SK-N-SH (cell line): ENCODE measurements at regions not wholly inside any gene's neighbourhood (a gene's known extent, or its start where the extent isn't known, plus 50 kb on each side); places are given as distances from the start of the nearest gene placed in this dataset.
"Not testable (repeated sequence)": the region's sequence is repeated elsewhere in the genome, so short reads cannot be mapped to it uniquely, and the experiment has no call there.

Experiments used
- CTCF ChIA-PET: fragments of 300-600, 350-600 bp; formaldehyde crosslinking; extraction: SDS; loops from one replicate; lab custom pipeline; 2021; lab: Yijun Ruan, JAX
- POLR2A ChIA-PET: fragments of 350-600 bp; sonication (Branson Sonifier 250); formaldehyde crosslinking; extraction: SDS; loops from one replicate; lab custom pipeline; 2020; ENCODE audit warnings: antibody characterized with exemption, inconsistent platforms; lab: Yijun Ruan, JAX
- DNase-seq: peaks from one replicate; pipeline ENCODE4 v3.0.0; 2012
- H2AFZ ChIP-seq: fragments of 200-600 bp; sonication (generic); 2 replicates; pipeline ENCODE4 v1.8.1; 2016; ENCODE audit warnings: antibody characterized with exemption, mild to moderate bottlenecking, low read depth
- H3F3A ChIP-seq: fragments of 200-600 bp; sonication (generic); replicated peaks from 2 replicates; pipeline ENCODE3; 2016; ENCODE audit warnings: antibody characterized with exemption, mild to moderate bottlenecking; ENCODE audit not compliant: insufficient read depth
- H3K27ac ChIP-seq, 2 experiments: fragments of 200-500 bp in 1 of 2; fragments of 200-600 bp in 1 of 2; sonication (Bioruptor generic) in 1 of 2; sonication (generic), shearing (Covaris generic) in 1 of 2; 2 replicates each; pipeline versions ENCODE4 v1.5.1 to v1.6.1; 2014 to 2016; ENCODE audit warnings: low read depth in 2 of 2, inconsistent platforms in 1 of 2, low read length in 1 of 2, mild to moderate bottlenecking in 1 of 2, mixed read lengths in 1 of 2
- H3K27me3 ChIP-seq: fragments of 200-600 bp; sonication (generic), shearing (Covaris generic); 2 replicates; pipeline ENCODE4 v1.6.1; 2016; ENCODE audit warnings: mixed run types; ENCODE audit not compliant: insufficient read depth
- H3K36me3 ChIP-seq, 2 experiments: fragments of 200-500 bp in 1 of 2; fragments of 200-600 bp in 1 of 2; sonication (Bioruptor generic) in 1 of 2; sonication (generic) in 1 of 2; replicated peaks in 1 of 2; 2 replicates each; pipeline versions ENCODE3 to v1.5.1; 2014 to 2016; ENCODE audit warnings: low read length in 1 of 2, mild to moderate bottlenecking in 1 of 2; ENCODE audit not compliant: insufficient read depth in 2 of 2, control insufficient read depth in 1 of 2
- H3K4me1 ChIP-seq, 2 experiments: fragments of 200-500 bp in 1 of 2; fragments of 200-600 bp in 1 of 2; sonication (Bioruptor generic) in 1 of 2; sonication (generic), shearing (Covaris generic) in 1 of 2; 2 replicates each; pipeline versions ENCODE4 v1.5.1 to v1.6.1; 2014 to 2016; ENCODE audit warnings: low read depth in 1 of 2, low read length in 1 of 2, mixed run types in 1 of 2; ENCODE audit not compliant: insufficient read depth in 2 of 2, control insufficient read depth in 1 of 2
- H3K4me2 ChIP-seq: fragments of 200-600 bp; sonication (generic), shearing (Covaris generic); 2 replicates; pipeline ENCODE4 v1.6.1; 2017; ENCODE audit warnings: mixed run types
- H3K4me3 ChIP-seq, 2 experiments: fragments of 200-500 bp in 1 of 2; fragments of 200-600 bp in 1 of 2; sonication (Bioruptor generic) in 1 of 2; sonication (generic), shearing (Covaris generic) in 1 of 2; 2 replicates each; pipeline versions ENCODE4 v1.5.1 to v1.8.1; 2014 to 2016; ENCODE audit warnings: low read depth in 2 of 2, inconsistent platforms in 1 of 2, low read length in 1 of 2, mild to moderate bottlenecking in 1 of 2, mixed read lengths in 1 of 2, moderate library complexity in 1 of 2
- H3K79me2 ChIP-seq: fragments of 200-600 bp; sonication (generic); 2 replicates; pipeline ENCODE4 v1.8.1; 2017; ENCODE audit warnings: mild to moderate bottlenecking; ENCODE audit not compliant: insufficient read depth
- H3K9ac ChIP-seq: fragments of 200-600 bp; sonication (generic); 2 replicates; pipeline ENCODE4 v1.6.1; 2017; ENCODE audit warnings: mixed run types
- H3K9me2 ChIP-seq: fragments of 200-600 bp; sonication (generic); 2 replicates; pipeline ENCODE4 v1.6.1; 2017; ENCODE audit warnings: mixed run types
- H3K9me3 ChIP-seq: fragments of 200-600 bp; sonication (generic); 2 replicates; pipeline ENCODE4 v1.6.1; 2017; ENCODE audit warnings: mixed run types, mild to moderate bottlenecking, moderate library complexity
- H4K20me1 ChIP-seq: fragments of 200-600 bp; sonication (generic); 2 replicates; pipeline ENCODE4 v1.6.1; 2017; ENCODE audit warnings: mild to moderate bottlenecking, mixed run types; ENCODE audit not compliant: insufficient read depth
- EZH2phosphoT487 ChIP-seq: fragments of 200-600 bp; sonication (generic); IDR thresholded peaks from 2 replicates; pipeline ENCODE4 v1.6.1; 2017; ENCODE audit warnings: low read depth, mixed run types, mild to moderate bottlenecking, antibody characterized with exemption, moderate library complexity, borderline replicate concordance
- FOSL2 ChIP-seq: IDR thresholded peaks from 2 replicates; pipeline ENCODE4 v1.4.0; 2012; ENCODE audit warnings: low read depth, mild to moderate bottlenecking, moderate library complexity, borderline replicate concordance
- FOXJ3 ChIP-seq: sonication (generic); formaldehyde crosslinking; IDR thresholded peaks from 2 replicates; pipeline ENCODE4 v1.5.1; 2020; ENCODE audit warnings: mild to moderate bottlenecking, missing genetic modification reagents
- FOXM1 ChIP-seq: IDR thresholded peaks from 2 replicates; pipeline ENCODE4 v1.4.0; 2012; ENCODE audit warnings: low read depth, mild to moderate bottlenecking
- GABPA ChIP-seq: IDR thresholded peaks from 2 replicates; pipeline ENCODE4 v1.4.0; 2012; ENCODE audit warnings: low read depth, mild to moderate bottlenecking
- MAX ChIP-seq: IDR thresholded peaks from 2 replicates; pipeline ENCODE4 v1.4.0; 2012; ENCODE audit warnings: low read depth
- MEF2A ChIP-seq: IDR thresholded peaks from 2 replicates; pipeline ENCODE4 v1.4.0; 2012; ENCODE audit warnings: low read depth, borderline replicate concordance
- NRF1 ChIP-seq: IDR thresholded peaks from 2 replicates; pipeline ENCODE4 v1.6.1; 2012; ENCODE audit warnings: low read depth, mild to moderate bottlenecking, low read length
- RAD21 ChIP-seq: IDR thresholded peaks from 2 replicates; pipeline ENCODE4 v1.6.1; 2012; ENCODE audit warnings: mild to moderate bottlenecking, low read length
- RFX5 ChIP-seq: IDR thresholded peaks from 2 replicates; pipeline ENCODE4 v1.6.1; 2012; ENCODE audit warnings: mild to moderate bottlenecking, improper control_type of control experiment, low read length
- SMC3 ChIP-seq: IDR thresholded peaks from 2 replicates; pipeline ENCODE4 v1.6.1; 2012; ENCODE audit warnings: low read depth, low read length, improper control_type of control experiment
- WGBS: methylation state at CpG from one replicate; pipeline ENCODE4 v1.1.6; 2017; ENCODE audit warnings: low lambda C conversion rate; 5-methylcytosine and 5-hydroxymethylcytosine counted together
- TF ChIP-seq, protein P1 (sequence below): IDR thresholded peaks from 2 replicates; pipeline ENCODE4 v1.6.1; 2012; ENCODE audit warnings: mild to moderate bottlenecking, low read depth, low read length, moderate library complexity
- TF ChIP-seq, protein P2 (sequence below): fragments of 150-350 bp; IDR thresholded peaks from 2 replicates; pipeline ENCODE4 v1.6.1; 2017; ENCODE audit warnings: antibody characterized with exemption, low read length, low read depth, borderline replicate concordance
- TF ChIP-seq, protein P3 (sequence below): IDR thresholded peaks from 2 replicates; pipeline ENCODE4 v1.4.0; 2012; ENCODE audit warnings: low read depth, borderline replicate concordance

- Histone ChIP-seq H2AFZ (no peak overlapping the region), H3K4me1 (no peaks in the 10 kb centered on the region; a peak in 2 of 4 replicates), H3K9ac (no peak overlapping the region), H3K9me2 (no peaks in the 10 kb centered on the region), H3K4me2 (no peak overlapping the region), H3K27ac (no peak overlapping the region), H3K79me2 (no peaks in the 10 kb centered on the region), H3F3A (no peaks in the 10 kb centered on the region), H3K36me3 (no peaks in the 10 kb centered on the region), H3K9me3 (no peaks in the 10 kb centered on the region), H3K4me3 (no peak overlapping the region), H4K20me1 (no peaks in the 10 kb centered on the region), H3K27me3 (no peaks in the 10 kb centered on the region)
- WGBS = 53% methylated on average over 4 of the region's 5 CpGs
- CTCF ChIA-PET = no interaction called here
- TF ChIP-seq RAD21 (no peak), GABPA (no peak), NRF1 (no peak)
- TF ChIP-seq, protein P1, sequence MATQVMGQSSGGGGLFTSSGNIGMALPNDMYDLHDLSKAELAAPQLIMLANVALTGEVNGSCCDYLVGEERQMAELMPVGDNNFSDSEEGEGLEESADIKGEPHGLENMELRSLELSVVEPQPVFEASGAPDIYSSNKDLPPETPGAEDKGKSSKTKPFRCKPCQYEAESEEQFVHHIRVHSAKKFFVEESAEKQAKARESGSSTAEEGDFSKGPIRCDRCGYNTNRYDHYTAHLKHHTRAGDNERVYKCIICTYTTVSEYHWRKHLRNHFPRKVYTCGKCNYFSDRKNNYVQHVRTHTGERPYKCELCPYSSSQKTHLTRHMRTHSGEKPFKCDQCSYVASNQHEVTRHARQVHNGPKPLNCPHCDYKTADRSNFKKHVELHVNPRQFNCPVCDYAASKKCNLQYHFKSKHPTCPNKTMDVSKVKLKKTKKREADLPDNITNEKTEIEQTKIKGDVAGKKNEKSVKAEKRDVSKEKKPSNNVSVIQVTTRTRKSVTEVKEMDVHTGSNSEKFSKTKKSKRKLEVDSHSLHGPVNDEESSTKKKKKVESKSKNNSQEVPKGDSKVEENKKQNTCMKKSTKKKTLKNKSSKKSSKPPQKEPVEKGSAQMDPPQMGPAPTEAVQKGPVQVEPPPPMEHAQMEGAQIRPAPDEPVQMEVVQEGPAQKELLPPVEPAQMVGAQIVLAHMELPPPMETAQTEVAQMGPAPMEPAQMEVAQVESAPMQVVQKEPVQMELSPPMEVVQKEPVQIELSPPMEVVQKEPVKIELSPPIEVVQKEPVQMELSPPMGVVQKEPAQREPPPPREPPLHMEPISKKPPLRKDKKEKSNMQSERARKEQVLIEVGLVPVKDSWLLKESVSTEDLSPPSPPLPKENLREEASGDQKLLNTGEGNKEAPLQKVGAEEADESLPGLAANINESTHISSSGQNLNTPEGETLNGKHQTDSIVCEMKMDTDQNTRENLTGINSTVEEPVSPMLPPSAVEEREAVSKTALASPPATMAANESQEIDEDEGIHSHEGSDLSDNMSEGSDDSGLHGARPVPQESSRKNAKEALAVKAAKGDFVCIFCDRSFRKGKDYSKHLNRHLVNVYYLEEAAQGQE = no peak
- POLR2A ChIA-PET = no interaction called here
- no peak for DNase-seq
These were observed 77.3 kb downstream of the NAA11 start for GRCh38 chr4:79248610-79249009.

DNA sequence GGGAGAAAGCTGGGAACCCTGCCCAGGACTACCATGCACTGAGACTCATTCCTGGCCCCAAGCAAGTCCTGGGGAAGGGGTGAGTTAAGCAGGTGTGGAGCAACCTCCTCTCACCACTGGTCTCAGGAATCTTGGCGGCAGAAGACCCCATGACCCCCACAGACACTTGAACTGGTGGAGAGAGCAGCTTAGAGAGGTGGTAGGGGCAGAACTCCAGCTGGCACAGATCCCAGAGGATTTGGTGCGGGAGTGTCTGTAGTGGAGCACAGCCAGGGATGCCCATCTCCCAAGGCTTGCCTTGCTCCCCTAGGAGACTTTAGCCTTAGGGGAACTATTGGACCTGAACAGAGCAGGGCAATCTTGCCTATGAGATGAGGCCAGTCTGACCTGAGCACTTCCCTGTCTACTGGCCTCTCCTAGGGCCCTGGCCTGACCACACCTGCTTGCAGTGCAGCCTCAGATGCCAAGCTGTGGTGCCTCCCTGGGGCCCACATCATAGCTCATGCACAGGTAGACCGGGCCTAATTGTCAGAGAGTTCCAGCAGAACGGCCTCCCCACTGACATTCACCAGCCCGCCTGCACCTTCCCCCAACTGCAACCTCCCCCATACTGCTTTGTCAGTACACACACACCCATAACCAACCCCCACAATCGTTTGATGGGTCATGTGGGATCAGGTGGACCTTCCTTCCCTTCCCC is 78.0 kb downstream of the NAA11 start:
- ChIA-PET POLR2A (no interaction called here), CTCF (interaction anchor here (0.6 to 1.1 kb wide), 2 partner anchors 9 to 98 kb away, joined by 3 read pairs; no protein-coding TSS in a partner anchor)
- no peak overlapping the region for H3K27ac ChIP-seq
- H3K79me2 ChIP-seq = no peaks in the 10 kb centered on the region
- no peaks in the 10 kb centered on the region for H3K36me3 ChIP-seq
- H3K4me3 ChIP-seq = no peak overlapping the region
- TF ChIP-seq FOXJ3 (CRISPR knock-in tag) (no peak), EZH2phosphoT487 (no peak), FOXM1 (no peak), SMC3 (no peak), MEF2A (no peak), FOSL2 (no peak), MAX (no peak), RFX5 (no peak)
- TF ChIP-seq, protein P2, sequence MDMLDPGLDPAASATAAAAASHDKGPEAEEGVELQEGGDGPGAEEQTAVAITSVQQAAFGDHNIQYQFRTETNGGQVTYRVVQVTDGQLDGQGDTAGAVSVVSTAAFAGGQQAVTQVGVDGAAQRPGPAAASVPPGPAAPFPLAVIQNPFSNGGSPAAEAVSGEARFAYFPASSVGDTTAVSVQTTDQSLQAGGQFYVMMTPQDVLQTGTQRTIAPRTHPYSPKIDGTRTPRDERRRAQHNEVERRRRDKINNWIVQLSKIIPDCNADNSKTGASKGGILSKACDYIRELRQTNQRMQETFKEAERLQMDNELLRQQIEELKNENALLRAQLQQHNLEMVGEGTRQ = no peak
- TF ChIP-seq, protein P3, sequence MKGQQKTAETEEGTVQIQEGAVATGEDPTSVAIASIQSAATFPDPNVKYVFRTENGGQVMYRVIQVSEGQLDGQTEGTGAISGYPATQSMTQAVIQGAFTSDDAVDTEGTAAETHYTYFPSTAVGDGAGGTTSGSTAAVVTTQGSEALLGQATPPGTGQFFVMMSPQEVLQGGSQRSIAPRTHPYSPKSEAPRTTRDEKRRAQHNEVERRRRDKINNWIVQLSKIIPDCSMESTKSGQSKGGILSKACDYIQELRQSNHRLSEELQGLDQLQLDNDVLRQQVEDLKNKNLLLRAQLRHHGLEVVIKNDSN = no peak
- no peaks in the 10 kb centered on the region for H3K27me3 ChIP-seq
- 36% methylated on average over 4 of the region's 6 CpGs for WGBS
- H4K20me1 ChIP-seq = no peaks in the 10 kb centered on the region
- no peak overlapping the region for H3K4me2 ChIP-seq
- H2AFZ ChIP-seq = no peak overlapping the region
- DNase-seq = no peak
- no peak overlapping the region for H3K9ac ChIP-seq
- no peaks in the 10 kb centered on the region for H3K9me3 ChIP-seq
- H3K9me2 ChIP-seq = no peaks in the 10 kb centered on the region
- no peaks in the 10 kb centered on the region; a peak in 1 of 4 replicates for H3K4me1 ChIP-seq
- no peaks in the 10 kb centered on the region for H3F3A ChIP-seq

DNA sequence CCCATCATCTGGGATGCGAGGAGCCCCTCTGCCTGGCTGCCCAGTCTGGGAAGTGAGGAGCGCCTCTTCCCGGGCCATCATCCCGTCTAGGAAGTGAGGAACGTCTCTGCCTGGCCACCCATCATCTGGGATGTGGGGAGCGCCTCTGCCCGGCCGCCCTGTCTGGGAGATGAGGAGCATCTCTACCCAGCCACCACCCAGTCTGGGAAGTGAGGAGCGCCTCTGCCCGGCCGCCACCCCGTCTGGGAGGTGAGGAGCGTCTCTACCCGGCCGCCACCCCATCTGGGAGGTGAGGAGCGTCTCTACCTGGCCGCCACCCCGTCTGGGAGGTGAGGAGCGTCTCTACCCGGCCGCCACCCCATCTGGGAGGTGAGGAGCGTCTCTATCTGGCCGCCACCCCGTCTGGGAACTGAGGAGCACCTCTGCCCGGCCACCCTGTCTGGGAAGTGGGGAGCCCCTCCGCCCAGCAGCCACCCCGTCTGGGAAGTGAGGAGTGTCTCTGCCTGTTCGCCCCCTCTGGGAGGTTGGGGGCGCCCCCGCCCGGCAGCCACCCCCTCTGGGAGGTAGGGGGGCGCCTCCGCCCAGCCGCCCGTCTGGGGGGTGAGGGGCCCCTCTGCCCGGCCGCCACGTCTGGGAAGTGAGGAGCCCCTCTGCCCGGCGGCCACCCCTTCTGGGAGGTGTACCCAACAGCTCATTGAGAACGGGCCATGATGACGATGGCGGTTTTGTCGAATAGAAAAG is 80.5 kb downstream of the NAA11 start:
- H4K20me1 ChIP-seq, POLR2A ChIA-PET, H3K4me2 ChIP-seq, CTCF ChIA-PET, H3K9me2 ChIP-seq, H2AFZ ChIP-seq, H3K9me3 ChIP-seq, DNase-seq, H3K9ac ChIP-seq, H3K4me3 ChIP-seq, H3K27ac ChIP-seq, H3K27me3 ChIP-seq, H3F3A ChIP-seq, H3K79me2 ChIP-seq, H3K4me1 ChIP-seq, H3K36me3 ChIP-seq: not testable (repeated sequence)
- WGBS = 71% methylated on average over 10 of the region's 44 CpGs
